OCI-LY3 (cell line): ENCODE measurements at regions not wholly inside any gene's neighbourhood (a gene's known extent, or its start where the extent isn't known, plus 50 kb on each side); places are given as distances from the start of the nearest gene placed in this dataset.

Experiments used
- H2AFZ ChIP-seq: fragments of 200-600, 300-600 bp; shearing (Covaris generic); 2 replicates; pipeline ENCODE4 v1.6.0; 2014; ENCODE audit warnings: antibody characterized with exemption, low read depth, low read length
- H3K27ac ChIP-seq: fragments of 200-600, 300-600 bp; sonication (generic); 2 replicates; pipeline ENCODE4 v1.5.1; 2014; ENCODE audit warnings: mild to moderate bottlenecking, low read length, moderate library complexity, mixed read lengths
- H3K27me3 ChIP-seq: fragments of 200-600, 300-600 bp; sonication (generic); 2 replicates; pipeline ENCODE4 v1.6.1; 2014; ENCODE audit warnings: low read depth, low read length, mixed read lengths
- H3K36me3 ChIP-seq: fragments of 200-600, 300-600 bp; sonication (generic); replicated peaks from 2 replicates; pipeline ENCODE3; 2014; ENCODE audit warnings: low read depth, low read length, mixed read lengths
- H3K4me1 ChIP-seq: fragments of 300-600, 200-600 bp; sonication (generic); 2 replicates; pipeline ENCODE4 v1.6.1; 2014; ENCODE audit warnings: low read length, mixed read lengths
- H3K4me2 ChIP-seq: fragments of 200-600, 300-600 bp; sonication (generic); 2 replicates; pipeline ENCODE4 v1.6.1; 2014; ENCODE audit warnings: low read length, mixed read lengths
- H3K4me3 ChIP-seq: fragments of 300-600, 200-600 bp; sonication (generic); 2 replicates; pipeline ENCODE4 v1.5.1; 2014; ENCODE audit warnings: antibody characterized with exemption, mild to moderate bottlenecking, low read length, moderate library complexity
- H3K79me2 ChIP-seq: fragments of 300-600, 200-600 bp; shearing (Covaris generic); 2 replicates; pipeline ENCODE4 v1.6.1; 2014; ENCODE audit warnings: mild to moderate bottlenecking, low read length, mixed read lengths
- H3K9ac ChIP-seq: fragments of 300-600, 200-600 bp; shearing (Covaris generic); 2 replicates; pipeline ENCODE4 v1.6.0; 2014; ENCODE audit warnings: mild to moderate bottlenecking, low read length, moderate library complexity
- H3K9me3 ChIP-seq: fragments of 200-600, 300-600 bp; shearing (Covaris generic); 2 replicates; pipeline ENCODE4 v1.6.1; 2014; ENCODE audit warnings: low read length, mixed read lengths; ENCODE audit not compliant: insufficient read depth
- H4K20me1 ChIP-seq: fragments of 200-600, 300-600 bp; sonication (generic); 2 replicates; pipeline ENCODE4 v1.6.1; 2016; ENCODE audit warnings: low read length, mixed read lengths; ENCODE audit not compliant: insufficient read depth
- EZH2phosphoT487 ChIP-seq: fragments of 200-600 bp; shearing (Covaris generic); IDR thresholded peaks from 2 replicates; pipeline ENCODE4 v1.6.1; 2018; ENCODE audit warnings: antibody characterized with exemption, mixed run types, low read depth
- TF ChIP-seq, protein P1 (sequence below): fragments of 200-600, 300-600 bp; sonication (generic); IDR thresholded peaks from 2 replicates; pipeline ENCODE4 v1.5.1; 2014; ENCODE audit warnings: antibody characterized with exemption, low read length, low read depth

DNA sequence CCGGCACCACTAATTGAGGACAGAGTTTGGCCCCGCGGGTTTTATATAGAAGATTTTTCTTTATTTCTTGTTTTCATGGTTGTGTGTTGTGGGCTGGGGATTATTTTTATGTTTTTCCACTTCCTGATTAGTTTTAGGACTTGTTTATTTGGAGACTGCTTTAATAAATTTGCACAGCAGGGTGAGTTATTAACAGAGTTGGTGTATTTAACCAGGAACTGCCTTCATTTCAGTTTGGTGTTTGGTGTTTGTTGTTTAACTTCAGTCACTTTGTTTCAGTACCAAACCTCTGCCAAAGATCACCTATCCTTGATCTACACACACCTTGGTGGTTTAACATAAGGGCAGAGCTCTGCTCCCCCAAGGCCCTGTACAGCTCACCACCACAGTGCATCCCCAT, 103.5 kb upstream of the LMO4 start:
- no peak overlapping the region for H2AFZ ChIP-seq
- H3K9me3 ChIP-seq = no peaks in the 10 kb centered on the region
- H3K79me2 ChIP-seq = no peaks in the 10 kb centered on the region
- TF ChIP-seq EZH2phosphoT487 = no peak
- H4K20me1 ChIP-seq = no peaks in the 10 kb centered on the region
- no peak overlapping the region for H3K27ac ChIP-seq
- no peak overlapping the region for H3K4me2 ChIP-seq
- no peaks in the 10 kb centered on the region for H3K36me3 ChIP-seq
- H3K27me3 ChIP-seq = no peaks in the 10 kb centered on the region
- peaks cover 45% of the 10 kb centered on the region for H3K4me1 ChIP-seq
- H3K9ac ChIP-seq = no peak overlapping the region
- no peak overlapping the region for H3K4me3 ChIP-seq

DNA sequence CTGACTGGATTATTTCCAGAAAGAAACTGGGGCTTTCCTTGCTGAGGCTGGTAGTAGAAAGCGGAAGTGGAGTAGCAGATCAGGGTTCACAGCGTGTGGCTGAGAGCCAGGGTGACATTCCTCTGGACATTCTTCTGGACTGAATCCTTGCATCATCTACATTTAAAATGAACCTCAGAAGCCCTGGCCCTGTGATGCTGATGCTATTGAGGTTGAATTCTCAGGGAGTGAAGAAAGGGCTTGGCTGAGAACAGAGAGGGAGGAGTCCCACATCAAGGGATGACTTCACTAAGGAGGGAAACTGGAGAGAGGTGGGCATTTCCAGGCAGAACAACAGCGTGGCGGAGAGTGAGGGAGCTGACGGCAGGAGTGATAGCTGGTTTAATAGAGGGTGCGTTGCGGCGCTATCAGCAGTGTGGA, 102.3 kb upstream of the LMO4 start:
- peak overlapping the region; percentile 48; the same call in 1 of the 2 replicates for H3K9ac ChIP-seq
- H3K4me2 ChIP-seq = peak overlapping the region; percentile 74

DNA sequence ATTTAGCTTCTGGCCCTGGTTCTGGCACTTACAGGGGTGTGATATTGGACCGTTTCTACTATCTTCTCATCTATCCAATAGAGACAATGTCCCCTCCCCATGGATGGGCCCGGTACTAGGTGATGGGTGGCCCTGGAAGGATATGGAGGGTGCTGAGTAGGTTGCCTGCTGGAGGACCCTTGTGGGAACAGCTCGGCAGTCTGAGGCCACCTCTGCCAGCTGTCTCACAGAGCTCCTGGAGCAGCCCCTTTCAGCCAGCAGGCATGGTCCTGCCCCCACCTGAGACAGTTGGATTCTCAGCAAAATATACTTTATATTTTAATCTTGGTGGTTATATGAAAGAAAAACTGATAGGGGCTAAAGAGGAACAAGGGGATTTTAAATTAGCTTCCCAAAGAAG, 101.0 kb upstream of the LMO4 start:
- no peaks in the 10 kb centered on the region for H3K9me3 ChIP-seq
- no peaks in the 10 kb centered on the region for H3K27me3 ChIP-seq
- H3K4me3 ChIP-seq = no peak overlapping the region
- no peak overlapping the region for H2AFZ ChIP-seq
- H3K79me2 ChIP-seq = no peaks in the 10 kb centered on the region
- no peak for TF ChIP-seq EZH2phosphoT487
- TF ChIP-seq, protein P1, sequence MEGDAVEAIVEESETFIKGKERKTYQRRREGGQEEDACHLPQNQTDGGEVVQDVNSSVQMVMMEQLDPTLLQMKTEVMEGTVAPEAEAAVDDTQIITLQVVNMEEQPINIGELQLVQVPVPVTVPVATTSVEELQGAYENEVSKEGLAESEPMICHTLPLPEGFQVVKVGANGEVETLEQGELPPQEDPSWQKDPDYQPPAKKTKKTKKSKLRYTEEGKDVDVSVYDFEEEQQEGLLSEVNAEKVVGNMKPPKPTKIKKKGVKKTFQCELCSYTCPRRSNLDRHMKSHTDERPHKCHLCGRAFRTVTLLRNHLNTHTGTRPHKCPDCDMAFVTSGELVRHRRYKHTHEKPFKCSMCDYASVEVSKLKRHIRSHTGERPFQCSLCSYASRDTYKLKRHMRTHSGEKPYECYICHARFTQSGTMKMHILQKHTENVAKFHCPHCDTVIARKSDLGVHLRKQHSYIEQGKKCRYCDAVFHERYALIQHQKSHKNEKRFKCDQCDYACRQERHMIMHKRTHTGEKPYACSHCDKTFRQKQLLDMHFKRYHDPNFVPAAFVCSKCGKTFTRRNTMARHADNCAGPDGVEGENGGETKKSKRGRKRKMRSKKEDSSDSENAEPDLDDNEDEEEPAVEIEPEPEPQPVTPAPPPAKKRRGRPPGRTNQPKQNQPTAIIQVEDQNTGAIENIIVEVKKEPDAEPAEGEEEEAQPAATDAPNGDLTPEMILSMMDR = no peak
- no peak overlapping the region for H3K27ac ChIP-seq
- no peak overlapping the region for H3K9ac ChIP-seq
- no peaks in the 10 kb centered on the region for H3K36me3 ChIP-seq
- H4K20me1 ChIP-seq = no peaks in the 10 kb centered on the region
- peaks cover 69% of the 10 kb centered on the region for H3K4me1 ChIP-seq
- H3K4me2 ChIP-seq = no peak overlapping the region

More for the DNA sequence above, 102.3 kb upstream of the LMO4 start:
- H3K9me3 ChIP-seq = no peaks in the 10 kb centered on the region
- no peaks in the 10 kb centered on the region for H3K36me3 ChIP-seq
- H3K27ac ChIP-seq = peak overlapping the region; percentile 42
- H3K27me3 ChIP-seq = no peaks in the 10 kb centered on the region
- no peaks in the 10 kb centered on the region for H3K79me2 ChIP-seq
- H4K20me1 ChIP-seq = no peaks in the 10 kb centered on the region
- TF ChIP-seq, protein P1 = no peak
- no peak for TF ChIP-seq EZH2phosphoT487
- peak overlapping the region; percentile 53 for H3K4me3 ChIP-seq
- H3K4me1 ChIP-seq = peaks cover 57% of the 10 kb centered on the region
- H2AFZ ChIP-seq = 0 out of 2 replicates have a peak overlapping the region, but pooled peaks have one; percentile 62

DNA sequence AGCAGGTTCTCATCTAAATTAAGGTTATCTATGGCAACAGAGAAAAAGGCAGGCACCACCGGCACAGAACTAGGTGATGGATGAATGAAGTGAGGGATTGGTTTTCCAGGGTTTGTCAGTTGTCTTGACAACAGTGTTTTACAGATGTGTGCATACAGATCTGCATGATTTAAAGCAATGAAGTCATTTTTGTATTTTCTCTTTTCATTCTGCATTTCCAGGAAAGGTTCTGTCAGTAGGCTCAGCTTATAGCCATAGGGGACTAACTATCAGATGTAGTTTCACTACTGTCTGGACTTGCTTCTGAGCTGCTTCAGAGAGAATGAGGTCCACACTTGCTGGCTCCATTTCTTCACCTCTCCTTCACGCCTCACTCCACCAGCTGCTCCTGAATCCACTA, 98.2 kb upstream of the LMO4 start:
- Histone ChIP-seq H4K20me1 (no peaks in the 10 kb centered on the region), H3K4me3 (no peak overlapping the region), H3K36me3 (no peaks in the 10 kb centered on the region), H3K4me2 (no peak overlapping the region), H2AFZ (no peak overlapping the region), H3K79me2 (no peaks in the 10 kb centered on the region), H3K27me3 (no peaks in the 10 kb centered on the region), H3K9me3 (no peaks in the 10 kb centered on the region), H3K4me1 (peaks cover 63% of the 10 kb centered on the region), H3K9ac (no peak overlapping the region), H3K27ac (no peak overlapping the region)
- TF ChIP-seq, protein P1 = no peak
